H1 (cell line): ENCODE measurements at regions not wholly inside any gene's neighbourhood (a gene's known extent, or its start where the extent isn't known, plus 50 kb on each side); places are given as distances from the start of the nearest gene placed in this dataset.
A peak's percentile ranks its signal among the peaks of the same experiment; 100 is the strongest.

Experiments used
- CTCF ChIA-PET: fragments of 300-600 bp; sonication (Branson Sonifier 250); formaldehyde crosslinking; loops from one replicate; lab custom pipeline; 2021; ENCODE audit not compliant: partially characterized antibody; lab: Charles Lee
- POLR2A ChIA-PET: fragments of 300-600 bp; sonication (Branson Sonifier 250); formaldehyde crosslinking; loops from one replicate; lab custom pipeline; 2021; ENCODE audit warnings: inconsistent platforms; ENCODE audit not compliant: partially characterized antibody; lab: Charles Lee
- DNase-seq, 2 experiments: peaks; one replicate each; pipeline versions ENCODE4 v3.0.0 to v3.0.0-alpha.2; 2010 to 2022; ENCODE audit warnings: low spot score in 2 of 2, low read depth in 1 of 2, mixed read lengths in 1 of 2
- FAIRE-seq: peaks from 2 replicates; lab custom pipeline; 2011; peaks lifted over from hg19 to GRCh38; lab: Jason Lieb, UNC
- H2AFZ ChIP-seq: 2 replicates; pipeline ENCODE4 v1.8.1; 2012; ENCODE audit warnings: low read length, inconsistent platforms
- H2AK5ac ChIP-seq: 2 replicates; pipeline ENCODE4 v1.6.1; 2013; ENCODE audit warnings: low read depth, low read length
- H2BK120ac ChIP-seq: replicated peaks from 2 replicates; pipeline ENCODE3; 2013; ENCODE audit warnings: low read depth, low read length, inconsistent platforms
- H2BK12ac ChIP-seq: 2 replicates; pipeline ENCODE4 v1.6.1; 2013; ENCODE audit warnings: low read depth, low read length
- H2BK15ac ChIP-seq: 2 replicates; pipeline ENCODE4 v1.6.1; 2013; ENCODE audit warnings: low read length
- H2BK20ac ChIP-seq: 2 replicates; pipeline ENCODE4 v1.6.1; 2013; ENCODE audit warnings: low read length
- H2BK5ac ChIP-seq: 2 replicates; pipeline ENCODE4 v1.6.1; 2013; ENCODE audit warnings: low read depth, low read length
- H3K14ac ChIP-seq: 2 replicates; pipeline ENCODE4 v1.6.1; 2013; ENCODE audit warnings: inconsistent platforms; ENCODE audit not compliant: insufficient read length
- H3K18ac ChIP-seq: 2 replicates; pipeline ENCODE4 v1.6.1; 2013; ENCODE audit warnings: low read length; ENCODE audit errors: extremely low read depth
- H3K23ac ChIP-seq: 2 replicates; pipeline ENCODE4 v1.6.1; 2013; ENCODE audit warnings: inconsistent platforms; ENCODE audit not compliant: insufficient read length
- H3K23me2 ChIP-seq: 2 replicates; pipeline ENCODE4 v1.6.1; 2013; ENCODE audit warnings: low read depth, low read length
- H3K27ac ChIP-seq: 2 replicates; pipeline ENCODE4 v1.6.1; 2011; ENCODE audit warnings: low read depth, low read length, inconsistent platforms
- H3K27me3 ChIP-seq, 4 experiments: replicated peaks in 1 of 4; 1 replicate in 1 of 4; 2 replicates in 3 of 4; pipeline versions ENCODE4 v1.6.1 to v1.8.1; 2011 to 2013; ENCODE audit warnings: low read length in 3 of 4, mild to moderate bottlenecking in 3 of 4, inconsistent platforms in 2 of 4, mixed read lengths in 2 of 4, moderate library complexity in 1 of 4; ENCODE audit not compliant: control insufficient read depth in 3 of 4, insufficient read depth in 3 of 4; ENCODE audit errors: extremely low read depth in 1 of 4
- H3K36me3 ChIP-seq, 4 experiments: 2 replicates each; pipeline versions ENCODE4 v1.6.1 to v1.8.1; 2011 to 2013; ENCODE audit warnings: mild to moderate bottlenecking in 4 of 4, low read length in 3 of 4, moderate library complexity in 2 of 4, control low read depth in 1 of 4, inconsistent platforms in 1 of 4; ENCODE audit not compliant: insufficient read depth in 4 of 4, control insufficient read depth in 2 of 4
- H3K4ac ChIP-seq: replicated peaks from 2 replicates; pipeline ENCODE3; 2013; ENCODE audit warnings: low read length, low read depth, mixed read lengths, inconsistent platforms; ENCODE audit not compliant: insufficient read length
- H3K4me1 ChIP-seq, 4 experiments: replicated peaks in 1 of 4; 1 replicate in 1 of 4; 2 replicates in 3 of 4; pipeline versions ENCODE4 v1.6.1 to v1.8.1; 2011 to 2013; ENCODE audit warnings: low read length in 3 of 4, inconsistent platforms in 2 of 4, mixed read lengths in 1 of 4; ENCODE audit not compliant: insufficient read depth in 4 of 4, control insufficient read depth in 3 of 4
- H3K4me2 ChIP-seq, 2 experiments: 2 replicates each; pipeline versions ENCODE4 v1.6.1 to v1.8.1; 2011 to 2013; ENCODE audit warnings: low read depth in 2 of 2, low read length in 2 of 2, control low read depth in 1 of 2, inconsistent platforms in 1 of 2, mild to moderate bottlenecking in 1 of 2; ENCODE audit not compliant: insufficient read depth in 1 of 2
- H3K4me3 ChIP-seq, 4 experiments: fragments of 200-600, 300-600 bp in 1 of 4; sonication (generic), shearing (Covaris generic), sonication (Bioruptor Twin) in 1 of 4; 2 replicates each; pipeline versions ENCODE4 v1.5.1 to v1.8.1; 2011 to 2016; ENCODE audit warnings: low read length in 4 of 4, low read depth in 3 of 4, control low read depth in 2 of 4, inconsistent platforms in 2 of 4, mild to moderate bottlenecking in 2 of 4, mixed read lengths in 1 of 4, moderate library complexity in 1 of 4; ENCODE audit not compliant: insufficient read depth in 2 of 4; ENCODE audit errors: extremely low read depth in 1 of 4
- H3K56ac ChIP-seq: replicated peaks from 2 replicates; pipeline ENCODE3; 2013; ENCODE audit warnings: low read depth, mild to moderate bottlenecking, mixed read lengths, low read length, inconsistent platforms; ENCODE audit not compliant: insufficient read length
- H3K79me1 ChIP-seq: 2 replicates; pipeline ENCODE4 v1.6.1; 2013; ENCODE audit warnings: low read depth, low read length, control low read depth
- H3K79me2 ChIP-seq, 2 experiments: 2 replicates each; pipeline versions ENCODE4 v1.6.1 to v1.8.1; 2012 to 2013; ENCODE audit warnings: low read length in 2 of 2, mild to moderate bottlenecking in 2 of 2, inconsistent platforms in 1 of 2; ENCODE audit not compliant: insufficient read depth in 2 of 2, control insufficient read depth in 1 of 2
- H3K9ac ChIP-seq, 4 experiments: replicated peaks in 1 of 4; 1 replicate in 1 of 4; 2 replicates in 3 of 4; pipeline versions ENCODE4 v1.6.1 to v1.8.1; 2011 to 2013; ENCODE audit warnings: low read depth in 3 of 4, low read length in 3 of 4, control low read depth in 2 of 4, mild to moderate bottlenecking in 2 of 4, moderate library complexity in 2 of 4, inconsistent platforms in 1 of 4; ENCODE audit errors: extremely low read depth in 1 of 4
- H3K9me3 ChIP-seq, 2 experiments: 2 replicates each; pipeline versions ENCODE4 v1.6.1 to v1.8.1; 2012 to 2013; ENCODE audit warnings: mild to moderate bottlenecking in 2 of 2, moderate library complexity in 2 of 2, control low read depth in 1 of 2, inconsistent platforms in 1 of 2, low read depth in 1 of 2, low read length in 1 of 2, mixed read lengths in 1 of 2; ENCODE audit not compliant: insufficient read depth in 2 of 2
- H4K20me1 ChIP-seq, 2 experiments: replicated peaks in 1 of 2; 2 replicates each; pipeline versions ENCODE3 to v1.8.1; 2011 to 2013; ENCODE audit warnings: inconsistent platforms in 2 of 2, low read length in 2 of 2, mild to moderate bottlenecking in 1 of 2; ENCODE audit not compliant: insufficient read depth in 2 of 2, control insufficient read depth in 1 of 2
- H4K5ac ChIP-seq: 2 replicates; pipeline ENCODE4 v1.6.1; 2013; ENCODE audit warnings: low read length, low read depth, mixed read lengths, inconsistent platforms; ENCODE audit not compliant: insufficient read length
- H4K8ac ChIP-seq: 2 replicates; pipeline ENCODE4 v1.8.0; 2013; ENCODE audit warnings: mild to moderate bottlenecking, moderate library complexity, low read length, inconsistent platforms; ENCODE audit not compliant: insufficient read depth; ENCODE audit errors: extremely low read depth
- H4K91ac ChIP-seq: replicated peaks from 2 replicates; pipeline ENCODE3; 2013; ENCODE audit warnings: low read length, mixed read lengths, inconsistent platforms; ENCODE audit not compliant: insufficient read length
- CHD1 ChIP-seq: IDR thresholded peaks from 2 replicates; pipeline ENCODE4 v1.6.1; 2012; ENCODE audit warnings: low read depth, low read length, improper control_type of control experiment
- HDAC2 ChIP-seq, 2 experiments: fragments of 300-600 bp in 1 of 2; sonication (generic) in 1 of 2; IDR thresholded peaks; 2 replicates each; pipeline ENCODE4 v1.6.1; 2011 to 2012; ENCODE audit warnings: low read depth in 2 of 2, low read length in 2 of 2, mild to moderate bottlenecking in 2 of 2, moderate library complexity in 2 of 2, borderline replicate concordance in 1 of 2, inconsistent platforms in 1 of 2
- KDM1A ChIP-seq: fragments of 200-600, 300-600 bp; sonication (generic); IDR thresholded peaks from 2 replicates; pipeline ENCODE4 v1.7.1; 2016; ENCODE audit warnings: mild to moderate bottlenecking, low read length, borderline replicate concordance
- KDM4A ChIP-seq: IDR thresholded peaks from one replicate; pipeline ENCODE4 v1.7.1; 2012; ENCODE audit warnings: low read depth, mild to moderate bottlenecking, moderate library complexity, low read length, inconsistent platforms; ENCODE audit not compliant: severe bottlenecking
- SIRT6 ChIP-seq: IDR thresholded peaks from one replicate; pipeline ENCODE4 v1.7.1; 2012; ENCODE audit warnings: low read length, inconsistent platforms
- WGBS, 2 experiments: shearing (Covaris generic) in 1 of 2; methylation state at CpG; one replicate each; pipeline versions ENCODE4 v1.1.6 to v1.1.7; 2013 to 2015; ENCODE audit warnings: low lambda C conversion rate in 2 of 2, mixed read lengths in 2 of 2, inconsistent platforms in 1 of 2, low coverage in 1 of 2, missing lambda C conversion rate in 1 of 2; ENCODE audit not compliant: insufficient replicate concordance in 2 of 2, insufficient coverage in 1 of 2, insufficient read length in 1 of 2; ENCODE audit errors: extremely low coverage in 1 of 2, missing lambda C conversion rate in 1 of 2; 5-methylcytosine and 5-hydroxymethylcytosine counted together

GRCh38 chrX:3990569-3990968 lies 277.1 kb upstream of the PRKX start:
- no peak overlapping the region for H3K4ac ChIP-seq
- no peaks in the 10 kb centered on the region for H3K36me3 ChIP-seq
- no peak overlapping the region for H2AK5ac ChIP-seq
- H3K18ac ChIP-seq: no peak overlapping the region
- H3K4me3 ChIP-seq: no peak overlapping the region
- no peak overlapping the region for H3K23ac ChIP-seq
- TF ChIP-seq KDM1A: no peak
- no peak for TF ChIP-seq SIRT6
- no peak for TF ChIP-seq CHD1
- no peak for TF ChIP-seq KDM4A
- no peak for TF ChIP-seq HDAC2 (IDR thresholded peaks at IDR 0.05; ENCODE audit: borderline replicate concordance in 1 of 2, low read depth in 2 of 2, low read length in 2 of 2)
- no peak overlapping the region for H3K27ac ChIP-seq
- no peak overlapping the region for H2BK120ac ChIP-seq
- no peaks in the 10 kb centered on the region for H3K9me3 ChIP-seq
- no peak overlapping the region for H2BK5ac ChIP-seq
- H3K79me2 ChIP-seq: no peaks in the 10 kb centered on the region
- H3K27me3 ChIP-seq: no peaks in the 10 kb centered on the region
- H4K91ac ChIP-seq: no peak overlapping the region
- H3K4me1 ChIP-seq: no peaks in the 10 kb centered on the region
- no peak overlapping the region for H3K9ac ChIP-seq
- CTCF ChIA-PET: no interaction called here
- H3K14ac ChIP-seq: no peak overlapping the region
- H4K20me1 ChIP-seq: no peaks in the 10 kb centered on the region
- POLR2A ChIA-PET: no interaction called here
- WGBS, 2 experiments: 100% methylated on average over 1 of the region's 1 CpG; no CpG with 5 or more reads in 1 of the 2 experiments
- H3K56ac ChIP-seq: no peak overlapping the region
- H2AFZ ChIP-seq: no peak overlapping the region
- DNase-seq (no peak), FAIRE-seq (peak; percentile 65)
- no peak overlapping the region for H2BK15ac ChIP-seq
- no peak overlapping the region for H2BK20ac ChIP-seq
- H2BK12ac ChIP-seq: no peak overlapping the region
- no peak overlapping the region for H4K5ac ChIP-seq
- no peaks in the 10 kb centered on the region for H3K23me2 ChIP-seq
- H3K4me2 ChIP-seq: no peak overlapping the region
- no peak overlapping the region for H4K8ac ChIP-seq
- no peaks in the 10 kb centered on the region for H3K79me1 ChIP-seq
